ENCODE measurements at regions not wholly inside any gene's neighbourhood (a gene's known extent, or its start where the extent isn't known, plus 50 kb on each side); places are given as distances from the start of the nearest gene placed in this dataset.

- H3K4me1 ChIP-seq = no peaks in the 10 kb centered on the region
- no peak overlapping the region for H2AFZ ChIP-seq (replicated peaks)
- no peak for DNase-seq (ENCODE audit: low spot score)
- H3K4me3 ChIP-seq = no peak overlapping the region
- no peak for TF ChIP-seq CTCF (IDR thresholded peaks at IDR 0.05)
- no peak for TF ChIP-seq EZH2 (IDR thresholded peaks at IDR 0.05)
- no peak for TF ChIP-seq EZH2phosphoT487 (IDR thresholded peaks at IDR 0.05)
- Mint-ChIP-seq H3K9me3 (no peaks in the 10 kb centered on the region), H3K4me1 (no peaks in the 10 kb centered on the region), H3K27ac (no peak overlapping the region), H3K27me3 (ENCODE audit: insufficient read depth, low read depth) (peaks cover under 1% of the 10 kb centered on the region), H3K4me3 (no peak overlapping the region), H3K36me3 (no peaks in the 10 kb centered on the region)
- H3K9ac ChIP-seq = no peak overlapping the region
- no peaks in the 10 kb centered on the region for H3F3A ChIP-seq (ENCODE audit: low read depth)
- no peaks in the 10 kb centered on the region for H3K36me3 ChIP-seq
- H3K9me3 ChIP-seq (ENCODE audit: low read depth) = no peaks in the 10 kb centered on the region
- H3K27me3 ChIP-seq = no peaks in the 10 kb centered on the region
- no peak overlapping the region for H3K4me2 ChIP-seq
- H3K27ac ChIP-seq = no peak overlapping the region
- no peaks in the 10 kb centered on the region for H4K20me1 ChIP-seq (ENCODE audit: low read depth)
- no peaks in the 10 kb centered on the region for H3K79me2 ChIP-seq (ENCODE audit: low read depth)
Observed at GRCh38 chr12:85630851-85631250, 205.4 kb downstream of the RASSF9 start.

- H3K4me1 ChIP-seq = no peaks in the 10 kb centered on the region
- H3K27ac ChIP-seq = no peak overlapping the region
- no peak overlapping the region for H3K4me2 ChIP-seq
- Mint-ChIP-seq H3K9me3 (no peaks in the 10 kb centered on the region), H3K27me3 (ENCODE audit: insufficient read depth, low read depth) (no peaks in the 10 kb centered on the region), H3K4me3 (no peak overlapping the region), H3K4me1 (no peaks in the 10 kb centered on the region), H3K36me3 (no peaks in the 10 kb centered on the region), H3K27ac (no peak overlapping the region)
- no peaks in the 10 kb centered on the region for H3F3A ChIP-seq (ENCODE audit: low read depth)
- H4K20me1 ChIP-seq (ENCODE audit: low read depth) = no peaks in the 10 kb centered on the region
- H3K4me3 ChIP-seq = no peak overlapping the region
- H3K36me3 ChIP-seq = no peaks in the 10 kb centered on the region
- H3K79me2 ChIP-seq (ENCODE audit: low read depth) = no peaks in the 10 kb centered on the region
- H2AFZ ChIP-seq (replicated peaks) = no peak overlapping the region
- H3K9me3 ChIP-seq (ENCODE audit: low read depth) = no peaks in the 10 kb centered on the region
- H3K9ac ChIP-seq = no peak overlapping the region
- DNase-seq (ENCODE audit: low spot score) = no peak
- TF ChIP-seq EZH2phosphoT487 (IDR thresholded peaks at IDR 0.05) = no peak
- no peak for TF ChIP-seq EZH2 (IDR thresholded peaks at IDR 0.05)
- TF ChIP-seq CTCF (IDR thresholded peaks at IDR 0.05) = no peak
- H3K27me3 ChIP-seq = no peaks in the 10 kb centered on the region
Observed at GRCh38 chr12:85632390-85632789, 203.8 kb downstream of the RASSF9 start.

GRCh38 chr12:85633491-85633890 lies 202.7 kb downstream of the RASSF9 start:
- Mint-ChIP-seq H3K4me1 (no peaks in the 10 kb centered on the region), H3K27me3 (ENCODE audit: insufficient read depth, low read depth) (no peaks in the 10 kb centered on the region), H3K4me3 (no peak overlapping the region), H3K9me3 (no peaks in the 10 kb centered on the region), H3K27ac (no peak overlapping the region), H3K36me3 (no peaks in the 10 kb centered on the region)
- no peaks in the 10 kb centered on the region for H4K20me1 ChIP-seq (ENCODE audit: low read depth)
- no peaks in the 10 kb centered on the region for H3K36me3 ChIP-seq
- no peak overlapping the region for H2AFZ ChIP-seq (replicated peaks)
- H3K4me3 ChIP-seq = no peak overlapping the region
- no peaks in the 10 kb centered on the region for H3K4me1 ChIP-seq
- H3K27me3 ChIP-seq = no peaks in the 10 kb centered on the region
- H3K4me2 ChIP-seq = no peak overlapping the region
- no peak overlapping the region for H3K9ac ChIP-seq
- no peak for DNase-seq (ENCODE audit: low spot score)
- H3K9me3 ChIP-seq (ENCODE audit: low read depth) = no peaks in the 10 kb centered on the region
- H3F3A ChIP-seq (ENCODE audit: low read depth) = no peaks in the 10 kb centered on the region
- no peak overlapping the region for H3K27ac ChIP-seq
- no peaks in the 10 kb centered on the region for H3K79me2 ChIP-seq (ENCODE audit: low read depth)
- TF ChIP-seq EZH2 (IDR thresholded peaks at IDR 0.05) (no peak), EZH2phosphoT487 (IDR thresholded peaks at IDR 0.05) (no peak), CTCF (IDR thresholded peaks at IDR 0.05) (no peak)

GRCh38 chr12:85639834-85640233 lies 196.4 kb downstream of the RASSF9 start:
- H3K36me3 Mint-ChIP-seq = no peaks in the 10 kb centered on the region
- Histone ChIP-seq H3K4me2 (no peak overlapping the region), H3K9me3 (ENCODE audit: low read depth) (no peaks in the 10 kb centered on the region), H3F3A (ENCODE audit: low read depth) (no peaks in the 10 kb centered on the region), H2AFZ (replicated peaks) (no peak overlapping the region), H3K4me3 (no peak overlapping the region), H3K27me3 (no peaks in the 10 kb centered on the region), H3K9ac (no peak overlapping the region), H3K36me3 (no peaks in the 10 kb centered on the region), H3K27ac (no peak overlapping the region), H3K79me2 (ENCODE audit: low read depth) (no peaks in the 10 kb centered on the region), H4K20me1 (ENCODE audit: low read depth) (no peaks in the 10 kb centered on the region), H3K4me1 (no peaks in the 10 kb centered on the region)
- TF ChIP-seq CTCF (IDR thresholded peaks at IDR 0.05) = no peak
- TF ChIP-seq EZH2phosphoT487 (IDR thresholded peaks at IDR 0.05) = no peak
- H3K4me3 Mint-ChIP-seq = no peak overlapping the region
- no peak for DNase-seq (ENCODE audit: low spot score)
- no peaks in the 10 kb centered on the region for H3K9me3 Mint-ChIP-seq
- H3K27me3 Mint-ChIP-seq (ENCODE audit: insufficient read depth, low read depth) = no peaks in the 10 kb centered on the region
- H3K27ac Mint-ChIP-seq = no peak overlapping the region
- peaks cover 3% of the 10 kb centered on the region for H3K4me1 Mint-ChIP-seq

Data from neural progenitor cell (in vitro differentiated cells).